Esophagus muscularis mucosa (tissue), 4 donors: ENCODE measurements at regions not wholly inside any gene's neighbourhood (a gene's known extent, or its start where the extent isn't known, plus 50 kb on each side); places are given as distances from the start of the nearest gene placed in this dataset.

Experiments
- DNase-seq: peaks from one replicate; pipeline ENCODE4 v3.0.0-alpha.2; 2017; ENCODE audit errors: extremely low spot score
- H3K27ac ChIP-seq, 4 donors: fragments of 200-600 bp; sonication (generic); replicated peaks in 1 of 4; 1 replicate in 3 of 4; 2 replicates in 1 of 4; pipeline ENCODE4 v1.5.1; 2016 to 2019; ENCODE audit warnings: mild to moderate bottlenecking in 1 of 4
- H3K27me3 ChIP-seq, 4 donors: fragments of 200-600 bp; sonication (generic); one replicate each; pipeline versions ENCODE4 v1.5.1 to v1.6.0; 2016 to 2019
- H3K36me3 ChIP-seq, 4 donors: fragments of 200-600 bp; sonication (generic); one replicate each; pipeline ENCODE4 v1.5.1; 2016 to 2019
- H3K4me1 ChIP-seq, 4 donors: fragments of 200-600 bp; sonication (generic); one replicate each; pipeline ENCODE4 v1.5.1; 2016 to 2019
- H3K4me3 ChIP-seq, 4 donors: fragments of 200-600 bp; sonication (generic); 1 replicate in 2 of 4; 2 replicates in 2 of 4; pipeline ENCODE4 v1.5.1; 2016 to 2019; ENCODE audit warnings: mild to moderate bottlenecking in 4 of 4, moderate library complexity in 1 of 4
- H3K9me3 ChIP-seq, 4 donors: fragments of 200-600 bp; sonication (generic); 1 replicate in 3 of 4; 2 replicates in 1 of 4; pipeline ENCODE4 v1.5.1; 2016 to 2019
- CTCF ChIP-seq, 3 experiments: fragments of 200-600 bp in 2 of 3; fragments of 450-650 bp in 1 of 3; sonication (generic) in 2 of 3; IDR thresholded peaks; one replicate each; pipeline ENCODE4 v1.5.1; 2017 to 2019; ENCODE audit warnings: antibody characterized with exemption in 3 of 3, mild to moderate bottlenecking in 2 of 3, moderate library complexity in 1 of 3
- EP300 ChIP-seq: sonication (generic); formaldehyde crosslinking; IDR thresholded peaks from one replicate; pipeline ENCODE4 v1.6.1; 2017; ENCODE audit warnings: antibody characterized with exemption
- POLR2A ChIP-seq: fragments of 450-650 bp; IDR thresholded peaks from one replicate; pipeline ENCODE4 v1.6.1; 2017; ENCODE audit warnings: antibody characterized with exemption, moderate library complexity, mild to moderate bottlenecking, low read depth
- POLR2AphosphoS5 ChIP-seq, 2 donors: sonication (generic); formaldehyde crosslinking; IDR thresholded peaks; one replicate each; pipeline ENCODE4 v1.6.1; 2017; ENCODE audit warnings: antibody characterized with exemption in 2 of 2
- WGBS: methylation state at CpG from one replicate; pipeline ENCODE4 v1.1.5; 2018; 5-methylcytosine and 5-hydroxymethylcytosine counted together
- intact Hi-C: fragments of 100-400 bp; cut with DNase I; formaldehyde crosslinking; loops from one replicate; pipeline ENCODE4 v1.15.1; 2023

- no peak for DNase-seq
- H3K36me3 ChIP-seq = no peaks in the 10 kb centered on the region
- no peak overlapping the region for H3K4me3 ChIP-seq
- no peaks in the 10 kb centered on the region for H3K4me1 ChIP-seq
- intact Hi-C loops = no loop called here
- H3K9me3 ChIP-seq = peaks cover 0 to 13% (median 3%) of the 10 kb centered on the region in 4 donors
- no peak overlapping the region for H3K27ac ChIP-seq
- TF ChIP-seq CTCF (IDR thresholded peaks at IDR 0.05) = no peak
- no peak for TF ChIP-seq POLR2AphosphoS5 (IDR thresholded peaks at IDR 0.05)
- no peak for TF ChIP-seq POLR2A
- TF ChIP-seq EP300 = no peak
- H3K27me3 ChIP-seq = no peaks in the 10 kb centered on the region
Observed at GRCh38 chr1:90522432-90522831, 194.7 kb downstream of the BARHL2 start.

- intact Hi-C loops = no loop called here
- 84% methylated on average over 5 of the region's 5 CpGs for WGBS
Observed at GRCh38 chr1:90513956-90514355, 203.1 kb downstream of the BARHL2 start.

GRCh38 chr1:90512441-90512840, 204.7 kb downstream of the BARHL2 start:
- Histone ChIP-seq H3K27me3 (no peaks in the 10 kb centered on the region), H3K36me3 (no peaks in the 10 kb centered on the region), H3K9me3 (no peaks in the 10 kb centered on the region), H3K4me3 (no peak overlapping the region), H3K27ac (no peak overlapping the region), H3K4me1 (no peaks in the 10 kb centered on the region)
- intact Hi-C loops = no loop called here
- no peak for TF ChIP-seq POLR2AphosphoS5 (IDR thresholded peaks at IDR 0.05)
- no peak for TF ChIP-seq CTCF (IDR thresholded peaks at IDR 0.05)
- no peak for TF ChIP-seq POLR2A
- DNase-seq = no peak
- 61% methylated on average over 3 of the region's 3 CpGs for WGBS

More at GRCh38 chr1:90513956-90514355, 203.1 kb downstream of the BARHL2 start:
- no peaks in the 10 kb centered on the region for H3K36me3 ChIP-seq
- no peaks in the 10 kb centered on the region for H3K27me3 ChIP-seq
- no peak for DNase-seq
- H3K4me1 ChIP-seq = no peaks in the 10 kb centered on the region
- no peak overlapping the region for H3K27ac ChIP-seq
- H3K9me3 ChIP-seq = peaks cover 0 to 5% (median 0%) of the 10 kb centered on the region in 4 donors
- TF ChIP-seq CTCF (IDR thresholded peaks at IDR 0.05) (no peak), EP300 (no peak), POLR2AphosphoS5 (IDR thresholded peaks at IDR 0.05) (no peak), POLR2A (no peak)
- H3K4me3 ChIP-seq = no peak overlapping the region

GRCh38 chr1:90510143-90510542, 207.0 kb downstream of the BARHL2 start:
- no peak overlapping the region for H3K4me3 ChIP-seq
- no peak overlapping the region for H3K27ac ChIP-seq
- H3K9me3 ChIP-seq = no peaks in the 10 kb centered on the region
- no peak for TF ChIP-seq CTCF (IDR thresholded peaks at IDR 0.05)
- no peak for TF ChIP-seq POLR2AphosphoS5 (IDR thresholded peaks at IDR 0.05)
- TF ChIP-seq EP300 = no peak
- no peak for TF ChIP-seq POLR2A
- no peak for DNase-seq
- H3K27me3 ChIP-seq = no peaks in the 10 kb centered on the region
- intact Hi-C loops = no loop called here
- no peaks in the 10 kb centered on the region for H3K36me3 ChIP-seq
- no peaks in the 10 kb centered on the region for H3K4me1 ChIP-seq
- WGBS = 65% methylated on average over 3 of the region's 3 CpGs

- DNase-seq = no peak
- intact Hi-C loops = no loop called here
- Histone ChIP-seq H3K36me3 (no peaks in the 10 kb centered on the region), H3K27me3 (no peaks in the 10 kb centered on the region), H3K4me3 (no peak overlapping the region), H3K9me3 (no peaks in the 10 kb centered on the region), H3K27ac (no peak overlapping the region), H3K4me1 (no peaks in the 10 kb centered on the region)
- WGBS = 73% methylated on average over 2 of the region's 2 CpGs
- TF ChIP-seq CTCF (IDR thresholded peaks at IDR 0.05) (no peak), EP300 (no peak), POLR2AphosphoS5 (IDR thresholded peaks at IDR 0.05) (no peak), POLR2A (no peak)
Observed at GRCh38 chr1:90509225-90510048, 207.7 kb downstream of the BARHL2 start.
